ENCODE measurements at regions not wholly inside any gene's neighbourhood (a gene's known extent, or its start where the extent isn't known, plus 50 kb on each side); places are given as distances from the start of the nearest gene placed in this dataset.

GRCh38 chr9:38195737-38196161 lies 126.7 kb upstream of the SHB start:
- Mint-ChIP-seq H3K4me1 (ENCODE audit: low read depth) (no peaks in the 10 kb centered on the region), H3K27me3 (peaks cover 5% of the 10 kb centered on the region), H3K36me3 (no peaks in the 10 kb centered on the region), H3K27ac (no peak overlapping the region), H3K9me3 (ENCODE audit: low read depth) (no peaks in the 10 kb centered on the region), H3K4me3 (no peak overlapping the region)

- Mint-ChIP-seq H3K4me3 (no peak overlapping the region), H3K27me3 (peaks cover 5% of the 10 kb centered on the region), H3K27ac (no peak overlapping the region), H3K36me3 (no peaks in the 10 kb centered on the region), H3K4me1 (ENCODE audit: low read depth) (no peaks in the 10 kb centered on the region), H3K9me3 (ENCODE audit: low read depth) (no peaks in the 10 kb centered on the region)
Measured at GRCh38 chr9:38194870-38195269, 125.8 kb upstream of the SHB start.

- Mint-ChIP-seq H3K27me3 (no peaks in the 10 kb centered on the region), H3K27ac (no peak overlapping the region), H3K4me1 (ENCODE audit: low read depth) (no peaks in the 10 kb centered on the region), H3K9me3 (ENCODE audit: low read depth) (no peaks in the 10 kb centered on the region), H3K4me3 (no peak overlapping the region), H3K36me3 (no peaks in the 10 kb centered on the region)
Measured at GRCh38 chr9:38192731-38193265, 123.8 kb upstream of the SHB start.

- H3K27ac Mint-ChIP-seq: no peak overlapping the region
- peaks cover 2% of the 10 kb centered on the region for H3K27me3 Mint-ChIP-seq
- H3K9me3 Mint-ChIP-seq (ENCODE audit: low read depth): no peaks in the 10 kb centered on the region
- no peaks in the 10 kb centered on the region for H3K4me1 Mint-ChIP-seq (ENCODE audit: low read depth)
- no peak overlapping the region for H3K4me3 Mint-ChIP-seq
- H3K36me3 Mint-ChIP-seq: no peaks in the 10 kb centered on the region
Measured at GRCh38 chr9:38186404-38187115, 117.5 kb upstream of the SHB start.

GRCh38 chr9:38185647-38186403 lies 116.8 kb upstream of the SHB start:
- no peak overlapping the region for H3K27ac Mint-ChIP-seq
- H3K27me3 Mint-ChIP-seq: peaks cover 2% of the 10 kb centered on the region
- H3K9me3 Mint-ChIP-seq (ENCODE audit: low read depth): no peaks in the 10 kb centered on the region
- H3K4me3 Mint-ChIP-seq: no peak overlapping the region
- H3K36me3 Mint-ChIP-seq: no peaks in the 10 kb centered on the region
- no peaks in the 10 kb centered on the region for H3K4me1 Mint-ChIP-seq (ENCODE audit: low read depth)

GRCh38 chr9:38183994-38184568 lies 115.1 kb upstream of the SHB start:
- H3K4me3 Mint-ChIP-seq: no peak overlapping the region
- no peaks in the 10 kb centered on the region for H3K9me3 Mint-ChIP-seq (ENCODE audit: low read depth)
- H3K4me1 Mint-ChIP-seq (ENCODE audit: low read depth): no peaks in the 10 kb centered on the region
- H3K27ac Mint-ChIP-seq: no peak overlapping the region
- no peaks in the 10 kb centered on the region for H3K36me3 Mint-ChIP-seq
- H3K27me3 Mint-ChIP-seq: peaks cover 2% of the 10 kb centered on the region

- Mint-ChIP-seq H3K27me3 (peaks cover 2% of the 10 kb centered on the region), H3K36me3 (no peaks in the 10 kb centered on the region), H3K27ac (no peak overlapping the region), H3K9me3 (ENCODE audit: low read depth) (no peaks in the 10 kb centered on the region), H3K4me3 (no peak overlapping the region), H3K4me1 (ENCODE audit: low read depth) (peaks cover 9% of the 10 kb centered on the region)
Measured at GRCh38 chr9:38182321-38182720, 113.3 kb upstream of the SHB start.

GRCh38 chr9:38181866-38182265 lies 112.8 kb upstream of the SHB start:
- no peak overlapping the region for H3K4me3 Mint-ChIP-seq
- no peaks in the 10 kb centered on the region for H3K9me3 Mint-ChIP-seq (ENCODE audit: low read depth)
- H3K27ac Mint-ChIP-seq: no peak overlapping the region
- H3K27me3 Mint-ChIP-seq: peaks cover 2% of the 10 kb centered on the region
- peaks cover 9% of the 10 kb centered on the region for H3K4me1 Mint-ChIP-seq (ENCODE audit: low read depth)
- no peaks in the 10 kb centered on the region for H3K36me3 Mint-ChIP-seq

GRCh38 chr9:38181232-38181631 lies 112.2 kb upstream of the SHB start:
- Mint-ChIP-seq H3K36me3 (no peaks in the 10 kb centered on the region), H3K4me1 (ENCODE audit: low read depth) (peaks cover 9% of the 10 kb centered on the region), H3K4me3 (no peak overlapping the region)

GRCh38 chr9:38180656-38181055 lies 111.6 kb upstream of the SHB start:
- Mint-ChIP-seq H3K9me3 (ENCODE audit: low read depth) (no peaks in the 10 kb centered on the region), H3K27me3 (peaks cover 2% of the 10 kb centered on the region), H3K36me3 (no peaks in the 10 kb centered on the region), H3K27ac (no peak overlapping the region), H3K4me1 (ENCODE audit: low read depth) (peaks cover 9% of the 10 kb centered on the region), H3K4me3 (no peak overlapping the region)

More at GRCh38 chr9:38181232-38181631, 112.2 kb upstream of the SHB start:
- Mint-ChIP-seq H3K27ac (no peak overlapping the region), H3K9me3 (ENCODE audit: low read depth) (no peaks in the 10 kb centered on the region), H3K27me3 (peaks cover 2% of the 10 kb centered on the region)

- Mint-ChIP-seq H3K27ac (no peak overlapping the region), H3K9me3 (ENCODE audit: low read depth) (no peaks in the 10 kb centered on the region), H3K4me3 (no peak overlapping the region), H3K36me3 (no peaks in the 10 kb centered on the region), H3K27me3 (peaks cover 2% of the 10 kb centered on the region), H3K4me1 (ENCODE audit: low read depth) (peaks cover 9% of the 10 kb centered on the region)
Measured at GRCh38 chr9:38179965-38180364, 110.9 kb upstream of the SHB start.

- H3K4me3 Mint-ChIP-seq: no peak overlapping the region
- peaks cover 2% of the 10 kb centered on the region for H3K27me3 Mint-ChIP-seq
- H3K4me1 Mint-ChIP-seq (ENCODE audit: low read depth): peaks cover 9% of the 10 kb centered on the region
- H3K9me3 Mint-ChIP-seq (ENCODE audit: low read depth): no peaks in the 10 kb centered on the region
- no peaks in the 10 kb centered on the region for H3K36me3 Mint-ChIP-seq
- H3K27ac Mint-ChIP-seq: no peak overlapping the region
Measured at GRCh38 chr9:38178237-38178636, 109.2 kb upstream of the SHB start.

- H3K36me3 Mint-ChIP-seq: no peaks in the 10 kb centered on the region
- no peaks in the 10 kb centered on the region for H3K9me3 Mint-ChIP-seq (ENCODE audit: low read depth)
- H3K27me3 Mint-ChIP-seq: peaks cover 2% of the 10 kb centered on the region
- no peak overlapping the region for H3K4me3 Mint-ChIP-seq
- H3K27ac Mint-ChIP-seq: no peak overlapping the region
- H3K4me1 Mint-ChIP-seq (ENCODE audit: low read depth): peaks cover 9% of the 10 kb centered on the region
Measured at GRCh38 chr9:38177680-38178079, 108.7 kb upstream of the SHB start.

- H3K4me3 Mint-ChIP-seq: no peak overlapping the region
- no peak overlapping the region for H3K27ac Mint-ChIP-seq
- no peaks in the 10 kb centered on the region for H3K36me3 Mint-ChIP-seq
- peaks cover 9% of the 10 kb centered on the region for H3K4me1 Mint-ChIP-seq (ENCODE audit: low read depth)
- H3K9me3 Mint-ChIP-seq (ENCODE audit: low read depth): no peaks in the 10 kb centered on the region
- peaks cover 1% of the 10 kb centered on the region for H3K27me3 Mint-ChIP-seq
Measured at GRCh38 chr9:38176251-38176650, 107.2 kb upstream of the SHB start.

- Mint-ChIP-seq H3K27ac (no peak overlapping the region), H3K27me3 (peaks cover 1% of the 10 kb centered on the region), H3K9me3 (ENCODE audit: low read depth) (peaks cover 5% of the 10 kb centered on the region), H3K4me3 (no peak overlapping the region), H3K4me1 (ENCODE audit: low read depth) (peaks cover 9% of the 10 kb centered on the region), H3K36me3 (peaks cover 4% of the 10 kb centered on the region)
Measured at GRCh38 chr9:38175423-38175822, 106.4 kb upstream of the SHB start.
